Astrocyte of the cerebellum (primary cell): ENCODE measurements at regions not wholly inside any gene's neighbourhood (a gene's known extent, or its start where the extent isn't known, plus 50 kb on each side); places are given as distances from the start of the nearest gene placed in this dataset.
A peak's percentile ranks its signal among the peaks of the same experiment; 100 is the strongest.

Source experiments
- DNase-seq: peaks from one replicate; pipeline ENCODE4 v3.0.0-alpha.2; 2011; ENCODE audit warnings: low read depth
- H3K4me3 ChIP-seq: 2 replicates; pipeline ENCODE4 v1.5.1; 2011; ENCODE audit warnings: mild to moderate bottlenecking, low read depth, low read length, moderate library complexity
- in situ Hi-C: cut with HindIII; loops from 2 replicates; pipeline ENCODE4 v1.10.0; 2017; ENCODE audit warnings: low sequenced_read_pairs
- TF ChIP-seq, protein P1 (sequence below): IDR thresholded peaks from 2 replicates; pipeline ENCODE4 v1.5.1; 2012; ENCODE audit warnings: low read length, low read depth, moderate library complexity, mild to moderate bottlenecking; ENCODE audit errors: missing control alignments

DNA sequence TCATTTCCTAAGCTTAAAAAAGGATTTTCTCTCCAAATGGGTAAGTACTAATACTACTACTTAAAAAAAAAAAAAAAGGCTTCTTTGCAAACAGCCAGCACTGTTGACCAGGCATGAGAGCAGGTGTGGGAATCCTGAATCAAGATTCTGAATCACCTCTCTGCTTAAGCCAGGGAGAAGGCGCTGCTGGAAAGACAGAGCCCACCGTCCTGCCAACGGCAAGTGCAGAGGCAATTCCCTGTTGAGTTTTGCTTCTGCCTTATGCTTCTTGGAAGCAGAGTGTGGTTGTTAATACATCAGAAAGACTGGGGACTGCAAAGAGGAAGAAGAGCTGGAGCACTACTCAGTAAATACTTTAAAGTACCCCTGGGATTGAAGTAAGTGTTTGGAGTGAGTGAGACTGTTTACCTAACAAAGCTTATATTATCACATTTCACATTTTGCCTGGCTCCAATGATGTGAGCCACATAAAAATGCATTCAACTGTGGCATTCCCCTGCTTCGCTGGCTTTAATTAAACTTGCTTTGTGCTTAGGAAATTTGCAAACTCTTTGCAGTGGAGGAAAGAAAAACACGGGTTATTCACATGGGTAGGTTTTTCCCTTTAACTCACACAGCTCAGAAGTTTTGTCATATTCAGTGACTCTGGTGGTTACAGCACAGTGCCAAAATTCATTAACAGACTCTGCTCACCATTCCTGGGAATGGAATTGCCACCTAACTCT, 86.0 kb upstream of the KIF2B start:
- H3K4me3 ChIP-seq = no peak overlapping the region
- DNase-seq = no peak
- TF ChIP-seq, protein P1, sequence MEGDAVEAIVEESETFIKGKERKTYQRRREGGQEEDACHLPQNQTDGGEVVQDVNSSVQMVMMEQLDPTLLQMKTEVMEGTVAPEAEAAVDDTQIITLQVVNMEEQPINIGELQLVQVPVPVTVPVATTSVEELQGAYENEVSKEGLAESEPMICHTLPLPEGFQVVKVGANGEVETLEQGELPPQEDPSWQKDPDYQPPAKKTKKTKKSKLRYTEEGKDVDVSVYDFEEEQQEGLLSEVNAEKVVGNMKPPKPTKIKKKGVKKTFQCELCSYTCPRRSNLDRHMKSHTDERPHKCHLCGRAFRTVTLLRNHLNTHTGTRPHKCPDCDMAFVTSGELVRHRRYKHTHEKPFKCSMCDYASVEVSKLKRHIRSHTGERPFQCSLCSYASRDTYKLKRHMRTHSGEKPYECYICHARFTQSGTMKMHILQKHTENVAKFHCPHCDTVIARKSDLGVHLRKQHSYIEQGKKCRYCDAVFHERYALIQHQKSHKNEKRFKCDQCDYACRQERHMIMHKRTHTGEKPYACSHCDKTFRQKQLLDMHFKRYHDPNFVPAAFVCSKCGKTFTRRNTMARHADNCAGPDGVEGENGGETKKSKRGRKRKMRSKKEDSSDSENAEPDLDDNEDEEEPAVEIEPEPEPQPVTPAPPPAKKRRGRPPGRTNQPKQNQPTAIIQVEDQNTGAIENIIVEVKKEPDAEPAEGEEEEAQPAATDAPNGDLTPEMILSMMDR = no peak
- in situ Hi-C loops = no loop called here

DNA sequence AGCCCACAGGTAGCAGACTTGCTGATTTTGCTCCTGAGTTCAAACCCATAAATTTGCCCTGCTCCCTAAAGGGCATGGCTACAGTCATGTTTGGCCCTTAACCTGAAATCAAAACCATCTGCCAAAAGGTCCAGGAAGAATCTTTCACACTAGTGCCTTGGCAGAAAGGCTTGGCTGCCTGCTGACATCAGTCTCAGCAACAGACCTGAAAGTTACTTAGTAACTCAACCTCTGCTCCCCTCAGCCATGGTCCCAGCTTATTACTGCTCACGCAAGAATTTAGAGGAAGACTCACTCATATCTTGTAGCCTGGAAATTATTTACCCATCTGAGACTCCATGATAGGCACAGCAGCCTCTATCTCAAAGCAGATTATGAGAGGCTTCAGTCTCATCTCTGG, 98.0 kb upstream of the KIF2B start:
- H3K4me3 ChIP-seq = no peak overlapping the region
- DNase-seq = no peak
- TF ChIP-seq, protein P1 = no peak
- in situ Hi-C loops = no loop called here

DNA sequence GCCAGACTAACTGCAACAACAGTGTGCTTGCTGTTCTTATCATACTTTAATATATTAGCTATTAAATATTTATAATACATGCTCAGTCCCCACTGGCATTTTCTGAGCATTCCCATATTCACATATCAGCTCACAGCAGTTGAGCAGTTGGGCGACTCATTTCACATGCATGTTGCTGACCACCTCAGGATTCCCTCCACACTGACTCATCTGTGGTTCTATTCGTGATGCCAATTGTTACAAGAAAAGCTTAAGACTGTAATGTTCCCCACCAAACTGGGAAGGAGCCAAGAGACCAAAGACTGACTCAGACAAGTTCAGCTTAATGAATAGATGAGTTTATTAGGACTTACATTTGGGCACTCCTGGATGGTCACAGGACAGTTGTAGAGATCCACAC, 100.3 kb upstream of the KIF2B start:
- TF ChIP-seq, protein P1 = no peak
- in situ Hi-C loops = no loop called here
- H3K4me3 ChIP-seq = no peak overlapping the region
- DNase-seq = peak; percentile 100

DNA sequence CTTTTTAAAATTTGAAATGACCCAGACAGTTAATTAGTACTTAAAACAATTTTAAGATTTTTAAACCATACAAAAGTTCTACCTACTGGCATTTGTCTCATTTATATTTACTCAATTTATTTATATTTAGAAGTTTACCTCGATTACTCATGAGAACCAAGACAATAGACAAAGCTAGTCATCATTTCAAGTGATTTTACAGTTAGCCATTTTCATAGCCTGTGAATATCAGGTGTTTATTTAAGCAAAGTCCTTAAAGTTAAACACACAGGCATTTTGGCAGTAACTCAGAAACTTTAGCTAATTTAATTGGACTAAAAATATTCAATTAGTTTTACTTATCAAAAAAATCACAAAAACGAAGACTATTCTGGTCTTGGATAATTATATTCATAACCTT, 101.6 kb upstream of the KIF2B start:
- no peak overlapping the region for H3K4me3 ChIP-seq
- in situ Hi-C loops = no loop called here
- DNase-seq = no peak
- TF ChIP-seq, protein P1 = no peak

DNA sequence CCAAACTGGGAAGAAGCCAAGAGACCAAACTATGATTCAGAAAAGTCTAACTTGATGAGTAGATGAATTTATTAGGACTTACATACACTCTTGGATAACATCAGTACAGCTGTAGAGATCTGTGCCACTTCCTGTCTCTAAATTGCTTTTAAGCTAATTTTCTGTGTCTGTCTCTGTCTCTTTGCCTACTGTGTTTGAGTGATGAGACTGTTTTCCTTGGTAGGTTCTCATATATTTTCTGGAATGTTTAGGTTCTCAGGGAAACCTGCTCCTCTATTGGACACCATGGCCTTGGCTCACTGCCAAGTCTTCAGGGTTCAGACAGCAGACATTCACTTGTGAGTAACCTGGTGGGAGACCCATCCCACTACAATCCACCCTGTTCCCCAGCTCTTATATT, 103.5 kb upstream of the KIF2B start:
- H3K4me3 ChIP-seq = no peak overlapping the region
- in situ Hi-C loops = no loop called here
- TF ChIP-seq, protein P1 = no peak
- DNase-seq = no peak

DNA sequence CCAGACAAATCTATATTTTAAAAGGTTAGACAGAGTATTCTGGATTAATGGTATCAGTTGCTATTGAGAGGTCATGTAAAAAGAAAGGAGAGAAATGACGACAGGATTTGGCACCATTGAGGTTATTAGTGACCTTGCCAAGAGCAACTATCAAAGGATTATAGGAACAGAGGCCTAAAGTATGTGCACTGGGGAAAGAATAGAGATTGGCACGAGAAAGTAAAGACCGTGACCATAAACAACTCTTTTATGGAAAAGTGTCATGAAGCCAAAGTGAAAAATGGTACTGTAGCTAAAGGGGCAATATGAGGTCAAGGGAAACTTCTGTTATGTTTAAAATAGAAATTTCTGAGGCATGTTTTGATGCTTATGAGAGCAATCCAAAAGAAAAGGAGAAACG, 115.2 kb upstream of the KIF2B start:
- peak; percentile 76 for DNase-seq
- TF ChIP-seq, protein P1 = no peak
- H3K4me3 ChIP-seq = no peak overlapping the region
- in situ Hi-C loops = no loop called here
